HL-60 (cell line): ENCODE measurements at regions not wholly inside any gene's neighbourhood (a gene's known extent, or its start where the extent isn't known, plus 50 kb on each side); places are given as distances from the start of the nearest gene placed in this dataset.

Experiments
- CTCF ChIP-seq: IDR thresholded peaks from one replicate; pipeline ENCODE4 v1.5.1; 2011; ENCODE audit warnings: low read length, control low read depth, inconsistent platforms; ENCODE audit not compliant: insufficient read depth
- GABPA ChIP-seq: IDR thresholded peaks from 2 replicates; pipeline ENCODE4 v1.6.1; 2012; ENCODE audit warnings: low read depth
- POLR2AphosphoS5 ChIP-seq: IDR thresholded peaks from 2 replicates; pipeline ENCODE4 v1.6.1; 2012; ENCODE audit warnings: low read depth
- REST ChIP-seq: IDR thresholded peaks from 2 replicates; pipeline ENCODE4 v1.6.1; 2012; ENCODE audit warnings: low read depth; ENCODE audit not compliant: insufficient replicate concordance
- SPI1 ChIP-seq: IDR thresholded peaks from 2 replicates; pipeline ENCODE4 v1.6.1; 2012; ENCODE audit warnings: low read depth, mild to moderate bottlenecking, borderline replicate concordance

GRCh38 chr10:3014968-3015367, 52.4 kb upstream of the PFKP start:
- TF ChIP-seq REST (no peak), POLR2AphosphoS5 (no peak), CTCF (no peak), SPI1 (no peak), GABPA (no peak)
